Stomach (tissue), 4 donors: ENCODE measurements at regions not wholly inside any gene's neighbourhood (a gene's known extent, or its start where the extent isn't known, plus 50 kb on each side); places are given as distances from the start of the nearest gene placed in this dataset.

Source experiments
- CTCF ChIP-seq, 7 experiments: fragments of 450-650 bp in 4 of 7; fragments of 200-600 bp in 3 of 7; sonication (generic) in 3 of 7; IDR thresholded peaks; one replicate each; pipeline ENCODE4 v1.5.1; 2016 to 2019; ENCODE audit warnings: antibody characterized with exemption in 7 of 7, control low read depth in 2 of 7, mild to moderate bottlenecking in 1 of 7
- EP300 ChIP-seq: sonication (generic); formaldehyde crosslinking; IDR thresholded peaks from one replicate; pipeline ENCODE4 v1.6.1; 2017; ENCODE audit warnings: antibody characterized with exemption
- POLR2AphosphoS5 ChIP-seq, 3 donors: sonication (generic); formaldehyde crosslinking; IDR thresholded peaks; one replicate each; pipeline ENCODE4 v1.6.1; 2016; ENCODE audit warnings: antibody characterized with exemption in 3 of 3

GRCh38 chr3:72246685-72247084 is 461.7 kb upstream of the PROK2 start:
- TF ChIP-seq EP300: no peak
- TF ChIP-seq POLR2AphosphoS5 (IDR thresholded peaks at IDR 0.05): no peak
- TF ChIP-seq CTCF (IDR thresholded peaks at IDR 0.05): no peak
